ENCODE measurements at regions not wholly inside any gene's neighbourhood (a gene's known extent, or its start where the extent isn't known, plus 50 kb on each side); places are given as distances from the start of the nearest gene placed in this dataset.

DNA sequence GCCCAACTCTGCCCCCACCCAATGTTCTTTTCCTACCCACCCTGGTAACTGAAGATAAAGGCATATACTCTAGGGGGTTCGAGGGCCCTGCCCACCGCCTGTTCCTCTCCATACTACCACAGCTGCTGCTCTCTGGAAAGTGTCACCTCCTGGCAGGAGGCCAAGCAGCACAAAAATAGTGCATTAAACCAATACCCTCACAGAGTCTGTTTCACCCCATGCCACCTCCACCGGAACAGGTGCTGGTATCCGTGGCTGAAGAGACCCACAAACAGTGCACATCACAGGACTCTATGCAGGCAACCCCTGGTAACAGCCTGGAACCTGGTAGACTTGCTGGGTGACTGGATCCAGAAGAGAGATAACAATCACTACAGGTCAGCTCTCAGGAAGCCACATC, 85.1 kb upstream of the CTSO start:
- TF ChIP-seq CTCF (IDR thresholded peaks at IDR 0.05) = no peak
- Histone ChIP-seq H3K4me3 (no peak overlapping the region), H3K27me3 (replicated peaks; ENCODE audit: insufficient read depth) (no peaks in the 10 kb centered on the region), H3K4me1 (ENCODE audit: control insufficient read depth in 1 of 2, low read depth in 2 of 2) (no peaks in the 10 kb centered on the region), H3K36me3 (no peaks in the 10 kb centered on the region), H3K9me3 (no peaks in the 10 kb centered on the region), H3K27ac (no peak overlapping the region)
- no peak for ATAC-seq (ENCODE audit: insufficient number of reproducible peaks, low FRiP score, low read depth)
- DNase-seq (ENCODE audit: low spot score) = no peak

- ATAC-seq (ENCODE audit: insufficient number of reproducible peaks, low FRiP score, low read depth) (no peak), DNase-seq (ENCODE audit: low spot score) (no peak)
- H3K36me3 ChIP-seq = no peaks in the 10 kb centered on the region
- H3K4me3 ChIP-seq = no peak overlapping the region
- no peaks in the 10 kb centered on the region for H3K27me3 ChIP-seq (replicated peaks; ENCODE audit: insufficient read depth)
- TF ChIP-seq CTCF (IDR thresholded peaks at IDR 0.05) = no peak
- H3K9me3 ChIP-seq = no peaks in the 10 kb centered on the region
- H3K4me1 ChIP-seq (ENCODE audit: control insufficient read depth in 1 of 2, low read depth in 2 of 2) = no peaks in the 10 kb centered on the region
- no peak overlapping the region for H3K27ac ChIP-seq
Observed at GRCh38 chr4:156036496-156036895, 82.8 kb upstream of the CTSO start.

GRCh38 chr4:156029691-156030090, 76.0 kb upstream of the CTSO start:
- H3K4me3 ChIP-seq = no peak overlapping the region
- TF ChIP-seq CTCF (IDR thresholded peaks at IDR 0.05) = no peak
- no peaks in the 10 kb centered on the region for H3K36me3 ChIP-seq
- DNase-seq (ENCODE audit: low spot score) (no peak), ATAC-seq (ENCODE audit: insufficient number of reproducible peaks, low FRiP score, low read depth) (no peak)
- no peaks in the 10 kb centered on the region for H3K4me1 ChIP-seq (ENCODE audit: control insufficient read depth in 1 of 2, low read depth in 2 of 2)
- H3K27me3 ChIP-seq (replicated peaks; ENCODE audit: insufficient read depth) = no peaks in the 10 kb centered on the region
- H3K9me3 ChIP-seq = no peaks in the 10 kb centered on the region
- H3K27ac ChIP-seq = no peak overlapping the region

DNA sequence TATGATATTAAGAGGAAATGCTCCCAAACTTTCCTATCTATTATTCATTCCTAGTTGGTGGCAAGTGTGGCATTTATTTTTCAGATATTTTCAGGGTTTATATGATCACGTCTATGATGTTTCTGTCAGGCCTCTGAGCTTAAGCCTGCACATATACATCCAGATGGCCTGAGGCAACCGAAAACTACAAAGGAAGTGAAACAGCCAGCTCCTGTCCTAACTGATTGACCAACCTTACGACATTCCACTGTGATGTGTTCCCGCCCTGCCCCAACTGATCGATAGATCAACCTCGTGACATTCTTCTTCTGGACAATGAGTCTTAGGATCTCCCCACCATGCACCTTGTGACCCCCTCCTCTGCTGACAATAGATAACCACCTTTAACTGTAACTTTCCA, 67.6 kb upstream of the CTSO start:
- no peaks in the 10 kb centered on the region for H3K9me3 ChIP-seq
- H3K36me3 ChIP-seq = no peaks in the 10 kb centered on the region
- no peak for TF ChIP-seq CTCF (IDR thresholded peaks at IDR 0.05)
- H3K4me3 ChIP-seq = no peak overlapping the region
- no peaks in the 10 kb centered on the region for H3K4me1 ChIP-seq (ENCODE audit: control insufficient read depth in 1 of 2, low read depth in 2 of 2)
- no peak overlapping the region for H3K27ac ChIP-seq
- DNase-seq (ENCODE audit: low spot score) (no peak), ATAC-seq (ENCODE audit: insufficient number of reproducible peaks, low FRiP score, low read depth) (no peak)
- H3K27me3 ChIP-seq (replicated peaks; ENCODE audit: insufficient read depth) = no peaks in the 10 kb centered on the region

DNA sequence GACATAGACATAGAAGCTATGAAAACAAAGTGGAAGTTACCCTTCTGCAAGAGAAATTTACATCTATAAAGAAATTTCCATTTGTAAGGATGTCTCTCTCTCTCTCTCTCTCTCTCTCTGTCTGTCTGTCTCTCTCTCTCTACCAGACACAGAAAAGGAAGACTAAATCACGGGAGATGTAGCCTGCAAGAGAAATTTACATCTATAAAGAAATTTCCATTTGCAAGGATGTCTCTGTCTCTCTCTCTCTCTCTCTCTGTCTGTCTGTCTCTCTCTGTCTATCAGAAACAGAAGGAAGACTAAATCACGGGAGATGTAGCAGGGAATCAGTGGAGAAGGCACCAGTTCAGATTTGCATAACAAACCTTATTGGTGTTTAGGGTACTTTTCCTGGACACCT, 65.6 kb upstream of the CTSO start:
- no peak overlapping the region for H3K27ac ChIP-seq
- H3K36me3 ChIP-seq = no peaks in the 10 kb centered on the region
- no peaks in the 10 kb centered on the region for H3K9me3 ChIP-seq
- no peaks in the 10 kb centered on the region for H3K27me3 ChIP-seq (replicated peaks; ENCODE audit: insufficient read depth)
- DNase-seq (ENCODE audit: low spot score) (no peak), ATAC-seq (ENCODE audit: insufficient number of reproducible peaks, low FRiP score, low read depth) (no peak)
- no peaks in the 10 kb centered on the region for H3K4me1 ChIP-seq (ENCODE audit: control insufficient read depth in 1 of 2, low read depth in 2 of 2)
- no peak for TF ChIP-seq CTCF (IDR thresholded peaks at IDR 0.05)
- no peak overlapping the region for H3K4me3 ChIP-seq

Measured in thoracic aorta (tissue), 2 donors.